ENCODE measurements at regions not wholly inside any gene's neighbourhood (a gene's known extent, or its start where the extent isn't known, plus 50 kb on each side); places are given as distances from the start of the nearest gene placed in this dataset.

- Histone ChIP-seq H3K4me3 (ENCODE audit: low read length) (no peak overlapping the region), H3K9me2 (replicated peaks; ENCODE audit: control insufficient read depth, low read length) (no peaks in the 10 kb centered on the region), H3K27ac (ENCODE audit: low read depth, low read length) (no peak overlapping the region), H3K27me3 (ENCODE audit: control insufficient read depth, low read length) (no peaks in the 10 kb centered on the region), H4K20me1 (ENCODE audit: control insufficient read depth, insufficient read depth, low read depth, low read length) (no peaks in the 10 kb centered on the region), H3K9me3 (ENCODE audit: control insufficient read depth, insufficient read depth, low read length) (no peaks in the 10 kb centered on the region), H3F3A (ENCODE audit: control insufficient read depth, insufficient read depth) (no peaks in the 10 kb centered on the region), H3K79me2 (ENCODE audit: control insufficient read depth, low read length) (no peaks in the 10 kb centered on the region), H3K36me3 (ENCODE audit: control insufficient read depth, low read length) (no peaks in the 10 kb centered on the region), H3K4me1 (ENCODE audit: control insufficient read depth, low read length) (no peaks in the 10 kb centered on the region), H3K4me2 (ENCODE audit: low read length) (no peak overlapping the region)
- no peak for TF ChIP-seq EZH2phosphoT487 (IDR thresholded peaks at IDR 0.05; ENCODE audit: borderline replicate concordance, low read length)
- no peak for TF ChIP-seq CTCF (IDR thresholded peaks at IDR 0.05; ENCODE audit: low read depth, low read length, poor library complexity, severe bottlenecking)
Observed at GRCh38 chr18:65516209-65516608, 234.6 kb upstream of the CDH7 start.

- Histone ChIP-seq H3K9me3 (ENCODE audit: control insufficient read depth, insufficient read depth, low read length) (no peaks in the 10 kb centered on the region), H3K27ac (ENCODE audit: low read depth, low read length) (no peak overlapping the region), H3K79me2 (ENCODE audit: control insufficient read depth, low read length) (no peaks in the 10 kb centered on the region), H3K36me3 (ENCODE audit: control insufficient read depth, low read length) (no peaks in the 10 kb centered on the region), H3K4me3 (ENCODE audit: low read length) (no peak overlapping the region), H4K20me1 (ENCODE audit: control insufficient read depth, insufficient read depth, low read depth, low read length) (no peaks in the 10 kb centered on the region), H3K27me3 (ENCODE audit: control insufficient read depth, low read length) (no peaks in the 10 kb centered on the region), H3F3A (ENCODE audit: control insufficient read depth, insufficient read depth) (no peaks in the 10 kb centered on the region), H3K4me1 (ENCODE audit: control insufficient read depth, low read length) (no peaks in the 10 kb centered on the region), H3K4me2 (ENCODE audit: low read length) (no peak overlapping the region), H3K9me2 (replicated peaks; ENCODE audit: control insufficient read depth, low read length) (no peaks in the 10 kb centered on the region)
- no peak for TF ChIP-seq EZH2phosphoT487 (IDR thresholded peaks at IDR 0.05; ENCODE audit: borderline replicate concordance, low read length)
- TF ChIP-seq CTCF (IDR thresholded peaks at IDR 0.05; ENCODE audit: low read depth, low read length, poor library complexity, severe bottlenecking): no peak
Observed at GRCh38 chr18:65498605-65499004, 252.2 kb upstream of the CDH7 start.

GRCh38 chr18:65487569-65487968 lies 263.2 kb upstream of the CDH7 start:
- no peak overlapping the region for H3K4me2 ChIP-seq (ENCODE audit: low read length)
- H3K36me3 ChIP-seq (ENCODE audit: control insufficient read depth, low read length): no peaks in the 10 kb centered on the region
- no peaks in the 10 kb centered on the region for H3K9me2 ChIP-seq (replicated peaks; ENCODE audit: control insufficient read depth, low read length)
- H4K20me1 ChIP-seq (ENCODE audit: control insufficient read depth, insufficient read depth, low read depth, low read length): no peaks in the 10 kb centered on the region
- H3K27me3 ChIP-seq (ENCODE audit: control insufficient read depth, low read length): no peaks in the 10 kb centered on the region
- H3K79me2 ChIP-seq (ENCODE audit: control insufficient read depth, low read length): no peaks in the 10 kb centered on the region
- TF ChIP-seq EZH2phosphoT487 (IDR thresholded peaks at IDR 0.05; ENCODE audit: borderline replicate concordance, low read length) (no peak), CTCF (IDR thresholded peaks at IDR 0.05; ENCODE audit: low read depth, low read length, poor library complexity, severe bottlenecking) (no peak)
- no peak overlapping the region for H3K4me3 ChIP-seq (ENCODE audit: low read length)
- no peaks in the 10 kb centered on the region for H3F3A ChIP-seq (ENCODE audit: control insufficient read depth, insufficient read depth)
- H3K9me3 ChIP-seq (ENCODE audit: control insufficient read depth, insufficient read depth, low read length): no peaks in the 10 kb centered on the region
- no peak overlapping the region for H3K27ac ChIP-seq (ENCODE audit: low read depth, low read length)
- no peaks in the 10 kb centered on the region for H3K4me1 ChIP-seq (ENCODE audit: control insufficient read depth, low read length)

GRCh38 chr18:65477455-65477854 lies 273.4 kb upstream of the CDH7 start:
- Histone ChIP-seq H3K4me1 (ENCODE audit: control insufficient read depth, low read length) (no peaks in the 10 kb centered on the region), H3K36me3 (ENCODE audit: control insufficient read depth, low read length) (no peaks in the 10 kb centered on the region), H3F3A (ENCODE audit: control insufficient read depth, insufficient read depth) (no peaks in the 10 kb centered on the region), H3K79me2 (ENCODE audit: control insufficient read depth, low read length) (no peaks in the 10 kb centered on the region), H3K4me2 (ENCODE audit: low read length) (no peak overlapping the region), H3K4me3 (ENCODE audit: low read length) (no peak overlapping the region), H3K27ac (ENCODE audit: low read depth, low read length) (no peak overlapping the region), H3K9me3 (ENCODE audit: control insufficient read depth, insufficient read depth, low read length) (no peaks in the 10 kb centered on the region), H3K27me3 (ENCODE audit: control insufficient read depth, low read length) (no peaks in the 10 kb centered on the region), H4K20me1 (ENCODE audit: control insufficient read depth, insufficient read depth, low read depth, low read length) (no peaks in the 10 kb centered on the region), H3K9me2 (replicated peaks; ENCODE audit: control insufficient read depth, low read length) (no peaks in the 10 kb centered on the region)
- TF ChIP-seq EZH2phosphoT487 (IDR thresholded peaks at IDR 0.05; ENCODE audit: borderline replicate concordance, low read length) (no peak), CTCF (IDR thresholded peaks at IDR 0.05; ENCODE audit: low read depth, low read length, poor library complexity, severe bottlenecking) (no peak)
